SK-MEL-5 (cell line): ENCODE measurements at regions not wholly inside any gene's neighbourhood (a gene's known extent, or its start where the extent isn't known, plus 50 kb on each side); places are given as distances from the start of the nearest gene placed in this dataset.
A peak's percentile ranks its signal among the peaks of the same experiment; 100 is the strongest.

Experiments used
- DNase-seq: peaks from one replicate; pipeline ENCODE4 v3.0.0-alpha.2; 2016; ENCODE audit warnings: low read depth, low spot score
- in situ Hi-C: cut with HindIII; loops from 2 replicates; pipeline ENCODE4 v1.10.0; 2016; ENCODE audit warnings: low sequenced_read_pairs, high pct_unique_total_duplicates, low pct_unique_long_range_greater_than_20kb

GRCh38 chr16:51003850-51004566 lies 147.1 kb downstream of the SALL1 start:
- in situ Hi-C loops: no loop called here
- no peak for DNase-seq

GRCh38 chr16:51002881-51003490 lies 148.1 kb downstream of the SALL1 start:
- DNase-seq: no peak
- in situ Hi-C loops: no loop called here

- in situ Hi-C loops: no loop called here
- DNase-seq: peak; percentile 1
These were observed 151.9 kb downstream of the SALL1 start for GRCh38 chr16:50999181-50999580.

- in situ Hi-C loops: no loop called here
- no peak for DNase-seq
These were observed 152.7 kb downstream of the SALL1 start for GRCh38 chr16:50998411-50998810.

GRCh38 chr16:50997679-50998078 lies 153.4 kb downstream of the SALL1 start:
- no peak for DNase-seq
- in situ Hi-C loops: no loop called here

GRCh38 chr16:50996830-50997186 lies 154.3 kb downstream of the SALL1 start:
- no peak for DNase-seq
- in situ Hi-C loops: no loop called here

- in situ Hi-C loops: no loop called here
- DNase-seq: no peak
These were observed 154.8 kb downstream of the SALL1 start for GRCh38 chr16:50996166-50996829.

GRCh38 chr16:50994995-50995394 lies 156.1 kb downstream of the SALL1 start:
- in situ Hi-C loops: no loop called here
- no peak for DNase-seq

- in situ Hi-C loops: no loop called here
- no peak for DNase-seq
These were observed 158.6 kb downstream of the SALL1 start for GRCh38 chr16:50992350-50993032.

- DNase-seq: no peak
- in situ Hi-C loops: no loop called here
These were observed 159.6 kb downstream of the SALL1 start for GRCh38 chr16:50991436-50991835.

GRCh38 chr16:50991006-50991405 lies 160.1 kb downstream of the SALL1 start:
- DNase-seq: no peak
- in situ Hi-C loops: no loop called here

- in situ Hi-C loops: no loop called here
- DNase-seq: no peak
These were observed 162.0 kb downstream of the SALL1 start for GRCh38 chr16:50989047-50989446.

- in situ Hi-C loops: no loop called here
These were observed 162.6 kb downstream of the SALL1 start for GRCh38 chr16:50988441-50988840.

GRCh38 chr16:50986453-50986852 lies 164.6 kb downstream of the SALL1 start:
- no peak for DNase-seq
- in situ Hi-C loops: no loop called here

More at GRCh38 chr16:50988441-50988840, 162.6 kb downstream of the SALL1 start:
- DNase-seq: no peak

GRCh38 chr16:50985733-50986132 lies 165.3 kb downstream of the SALL1 start:
- DNase-seq: no peak
- in situ Hi-C loops: no loop called here

GRCh38 chr16:50984688-50985087 lies 166.4 kb downstream of the SALL1 start:
- DNase-seq: no peak
- in situ Hi-C loops: no loop called here

GRCh38 chr16:50982808-50983207 lies 168.3 kb downstream of the SALL1 start:
- in situ Hi-C loops: no loop called here
- DNase-seq: no peak

GRCh38 chr16:50981951-50982350 lies 169.1 kb downstream of the SALL1 start:
- in situ Hi-C loops: no loop called here
- no peak for DNase-seq
